GM21447 (cell line): ENCODE measurements at regions not wholly inside any gene's neighbourhood (a gene's known extent, or its start where the extent isn't known, plus 50 kb on each side); places are given as distances from the start of the nearest gene placed in this dataset.

ENCODE experiments used
- ATAC-seq: cut with Tn5 transposase; IDR thresholded peaks from one replicate; pipeline ENCODE4 v1.9.1; 2021; ENCODE audit not compliant: unreplicated experiment

- no peak for ATAC-seq
Measured at GRCh38 chr1:216896146-216896545, 172.9 kb upstream of the ESRRG start.

GRCh38 chr1:216894494-216894893 is 171.3 kb upstream of the ESRRG start:
- no peak for ATAC-seq

GRCh38 chr1:216892581-216893160 is 169.4 kb upstream of the ESRRG start:
- ATAC-seq = no peak

- no peak for ATAC-seq
Measured at GRCh38 chr1:216890871-216891270, 167.6 kb upstream of the ESRRG start.

- ATAC-seq = no peak
Measured at GRCh38 chr1:216888731-216889130, 165.5 kb upstream of the ESRRG start.

GRCh38 chr1:216887032-216887431 is 163.8 kb upstream of the ESRRG start:
- ATAC-seq = no peak

- ATAC-seq = no peak
Measured at GRCh38 chr1:216884614-216885229, 161.5 kb upstream of the ESRRG start.

- ATAC-seq = no peak
Measured at GRCh38 chr1:216883518-216883917, 160.3 kb upstream of the ESRRG start.

- ATAC-seq = no peak
Measured at GRCh38 chr1:216881695-216882094, 158.5 kb upstream of the ESRRG start.

- no peak for ATAC-seq
Measured at GRCh38 chr1:216866714-216867113, 143.5 kb upstream of the ESRRG start.

- no peak for ATAC-seq
Measured at GRCh38 chr1:216855810-216856209, 132.6 kb upstream of the ESRRG start.

- no peak for ATAC-seq
Measured at GRCh38 chr1:216854836-216855484, 131.7 kb upstream of the ESRRG start.

- ATAC-seq = no peak
Measured at GRCh38 chr1:216851073-216851472, 127.8 kb upstream of the ESRRG start.

- no peak for ATAC-seq
Measured at GRCh38 chr1:216849146-216849545, 125.9 kb upstream of the ESRRG start.

- no peak for ATAC-seq
Measured at GRCh38 chr1:216847397-216848036, 124.3 kb upstream of the ESRRG start.

GRCh38 chr1:216846339-216846738 is 123.1 kb upstream of the ESRRG start:
- no peak for ATAC-seq

GRCh38 chr1:216843409-216843808 is 120.2 kb upstream of the ESRRG start:
- no peak for ATAC-seq

- no peak for ATAC-seq
Measured at GRCh38 chr1:216841165-216841564, 117.9 kb upstream of the ESRRG start.

- no peak for ATAC-seq
Measured at GRCh38 chr1:216836316-216836715, 113.1 kb upstream of the ESRRG start.

- no peak for ATAC-seq
Measured at GRCh38 chr1:216833509-216833908, 110.3 kb upstream of the ESRRG start.

- ATAC-seq = no peak
Measured at GRCh38 chr1:216832192-216832591, 109.0 kb upstream of the ESRRG start.
